Gastroesophageal sphincter (tissue), 3 donors: ENCODE measurements at regions not wholly inside any gene's neighbourhood (a gene's known extent, or its start where the extent isn't known, plus 50 kb on each side); places are given as distances from the start of the nearest gene placed in this dataset.

Experiments used
- POLR2A ChIP-seq, 2 donors: fragments of 450-650 bp; IDR thresholded peaks; one replicate each; pipeline ENCODE4 v1.6.1; 2017; ENCODE audit warnings: antibody characterized with exemption in 2 of 2, mild to moderate bottlenecking in 2 of 2, moderate library complexity in 1 of 2
- POLR2AphosphoS5 ChIP-seq: sonication (generic); formaldehyde crosslinking; IDR thresholded peaks from one replicate; pipeline ENCODE4 v1.6.1; 2017; ENCODE audit warnings: antibody characterized with exemption
- TF ChIP-seq, protein P1 (sequence below), 4 experiments: fragments of 200-600 bp in 2 of 4; fragments of 450-650 bp in 2 of 4; sonication (generic) in 1 of 4; IDR thresholded peaks; one replicate each; pipeline ENCODE4 v1.5.1; 2017 to 2019; ENCODE audit warnings: antibody characterized with exemption in 4 of 4, mild to moderate bottlenecking in 2 of 4, moderate library complexity in 2 of 4

DNA sequence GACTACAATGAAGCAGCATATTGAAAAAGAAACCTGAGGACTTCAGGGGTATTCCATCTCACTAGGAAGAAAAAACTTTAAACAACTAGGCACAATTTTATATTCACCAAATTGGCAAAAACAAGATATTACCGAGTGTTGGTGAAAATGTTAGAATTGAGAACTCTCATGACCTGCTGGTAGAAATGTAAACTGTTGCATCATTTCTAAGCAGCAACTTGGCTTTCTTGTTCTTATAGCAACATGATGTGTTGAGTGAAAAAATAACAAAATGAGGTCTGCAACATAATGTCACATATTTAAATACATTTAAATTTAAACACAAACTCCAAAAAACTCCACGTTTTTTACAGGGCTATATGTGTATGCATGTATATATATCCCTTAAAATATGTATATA, 59.0 kb upstream of the SPPL2A start:
- TF ChIP-seq, protein P1, sequence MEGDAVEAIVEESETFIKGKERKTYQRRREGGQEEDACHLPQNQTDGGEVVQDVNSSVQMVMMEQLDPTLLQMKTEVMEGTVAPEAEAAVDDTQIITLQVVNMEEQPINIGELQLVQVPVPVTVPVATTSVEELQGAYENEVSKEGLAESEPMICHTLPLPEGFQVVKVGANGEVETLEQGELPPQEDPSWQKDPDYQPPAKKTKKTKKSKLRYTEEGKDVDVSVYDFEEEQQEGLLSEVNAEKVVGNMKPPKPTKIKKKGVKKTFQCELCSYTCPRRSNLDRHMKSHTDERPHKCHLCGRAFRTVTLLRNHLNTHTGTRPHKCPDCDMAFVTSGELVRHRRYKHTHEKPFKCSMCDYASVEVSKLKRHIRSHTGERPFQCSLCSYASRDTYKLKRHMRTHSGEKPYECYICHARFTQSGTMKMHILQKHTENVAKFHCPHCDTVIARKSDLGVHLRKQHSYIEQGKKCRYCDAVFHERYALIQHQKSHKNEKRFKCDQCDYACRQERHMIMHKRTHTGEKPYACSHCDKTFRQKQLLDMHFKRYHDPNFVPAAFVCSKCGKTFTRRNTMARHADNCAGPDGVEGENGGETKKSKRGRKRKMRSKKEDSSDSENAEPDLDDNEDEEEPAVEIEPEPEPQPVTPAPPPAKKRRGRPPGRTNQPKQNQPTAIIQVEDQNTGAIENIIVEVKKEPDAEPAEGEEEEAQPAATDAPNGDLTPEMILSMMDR (IDR thresholded peaks at IDR 0.05) = no peak
- TF ChIP-seq POLR2AphosphoS5 = no peak
- TF ChIP-seq POLR2A (IDR thresholded peaks at IDR 0.05) = no peak
